ENCODE measurements at regions not wholly inside any gene's neighbourhood (a gene's known extent, or its start where the extent isn't known, plus 50 kb on each side); places are given as distances from the start of the nearest gene placed in this dataset.

- 34 to 54% (median 53%) methylated on average over 17 of the region's 17 CpGs for WGBS, 5 donors
- H3K4me1 ChIP-seq, result no peaks in the 10 kb centered on the region
- TF ChIP-seq CTCF (IDR thresholded peaks at IDR 0.05 in 8 of 11, conservative IDR thresholded peaks at IDR 0.05 in 3 of 11), result no peak
- peaks cover 0 to 10% (median 0%) of the 10 kb centered on the region in 7 donors for H3K27me3 ChIP-seq (replicated peaks in 1 of 7)
- H3K27ac ChIP-seq, result no peak overlapping the region
- DNase-seq, result no peak
- no peak overlapping the region for H3K4me3 ChIP-seq
- intact Hi-C loops (cut with DNase I; ENCODE audit: low total_unique reads), result no loop called here
- peaks cover 0 to 13% (median 5%) of the 10 kb centered on the region in 8 donors for H3K9me3 ChIP-seq
- H3K36me3 ChIP-seq, result no peaks in the 10 kb centered on the region
Measured at GRCh38 chr10:125370578-125370977, 210.2 kb upstream of the CTBP2 start.

DNA sequence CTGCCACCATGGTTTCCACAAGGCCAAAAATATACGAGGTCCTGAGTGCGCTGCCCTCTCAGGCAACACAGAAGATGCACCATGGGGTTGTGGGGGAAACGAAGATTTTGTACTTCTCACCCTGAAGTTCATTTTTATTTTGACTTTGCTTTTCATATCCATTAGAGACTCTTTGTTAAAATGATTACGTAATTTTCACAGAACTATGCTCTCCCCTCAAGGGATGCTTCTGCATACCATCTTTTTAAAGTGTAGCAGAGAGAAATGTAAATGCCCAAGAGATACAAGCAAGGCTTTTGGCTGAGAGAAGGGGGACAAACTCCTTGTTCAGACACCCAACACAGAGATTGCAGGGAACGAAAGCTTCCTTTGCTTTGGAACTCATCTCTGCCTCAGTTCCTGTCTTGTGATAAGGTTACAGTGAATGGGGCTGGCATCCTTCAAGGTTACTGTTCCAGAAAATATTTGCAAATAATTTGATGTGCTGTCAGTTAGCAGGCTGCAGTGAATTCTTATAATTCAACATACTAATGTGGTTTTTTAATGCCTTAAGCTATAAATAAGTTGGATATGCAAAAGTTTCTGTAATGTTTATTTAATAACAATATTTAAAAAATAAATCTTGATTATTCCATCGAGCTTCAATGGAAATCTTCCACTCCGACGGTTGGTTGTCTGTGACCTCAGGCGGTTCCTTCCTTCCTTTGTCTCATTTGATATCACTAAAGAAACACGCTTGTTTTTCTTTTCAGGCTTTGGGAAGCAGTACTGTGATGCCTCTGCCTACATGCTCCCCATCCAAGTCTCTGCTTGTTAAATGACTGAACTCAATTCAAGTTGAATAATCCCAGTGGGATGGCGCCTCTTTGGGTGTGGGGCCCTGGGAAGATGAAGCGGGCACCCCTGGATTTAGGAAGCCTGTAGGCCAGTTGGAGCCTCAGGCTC, 209.3 kb upstream of the CTBP2 start:
- Histone ChIP-seq H3K27ac (no peak overlapping the region), H3K9me3 (peaks cover 0 to 22% (median 14%) of the 10 kb centered on the region in 8 donors), H3K4me3 (no peak overlapping the region), H3K36me3 (no peaks in the 10 kb centered on the region), H3K4me1 (no peaks in the 10 kb centered on the region), H3K27me3 (replicated peaks in 1 of 7) (peaks cover 0 to 10% (median 0%) of the 10 kb centered on the region in 7 donors)
- no peak for DNase-seq
- 79 to 86% (median 83%) methylated on average over 12 of the region's 12 CpGs for WGBS, 5 donors
- TF ChIP-seq CTCF (IDR thresholded peaks at IDR 0.05 in 8 of 11, conservative IDR thresholded peaks at IDR 0.05 in 3 of 11), result no peak
- TF ChIP-seq POLR2A (IDR thresholded peaks at IDR 0.05), result no peak
- TF ChIP-seq POLR2AphosphoS5 (IDR thresholded peaks at IDR 0.05), result no peak
- intact Hi-C loops (cut with DNase I; ENCODE audit: low total_unique reads), result no loop called here

DNA sequence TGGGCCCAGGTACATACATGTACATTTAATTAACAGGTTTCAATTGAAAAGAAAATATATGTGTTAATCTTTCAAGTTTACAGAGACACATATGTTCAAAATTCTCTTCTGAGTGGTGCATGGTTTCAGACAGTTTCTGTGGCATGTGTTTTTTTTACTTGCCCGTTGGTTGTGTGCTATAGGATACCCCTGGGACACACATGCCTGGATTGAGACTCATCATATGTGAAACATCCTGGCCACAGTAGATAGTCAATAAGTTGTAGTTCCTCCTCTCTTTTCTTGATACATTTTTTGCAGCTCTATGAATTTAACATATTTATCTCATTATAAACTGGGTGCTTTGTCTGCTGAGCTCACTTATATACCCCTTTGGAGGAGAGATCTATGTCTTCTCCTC, 207.8 kb upstream of the CTBP2 start:
- peaks cover 0 to 34% (median 25%) of the 10 kb centered on the region in 8 donors for H3K9me3 ChIP-seq
- TF ChIP-seq POLR2A (IDR thresholded peaks at IDR 0.05) (no peak), POLR2AphosphoS5 (IDR thresholded peaks at IDR 0.05) (no peak), CTCF (IDR thresholded peaks at IDR 0.05 in 8 of 11, conservative IDR thresholded peaks at IDR 0.05 in 3 of 11) (no peak)
- intact Hi-C loops (cut with DNase I; ENCODE audit: low total_unique reads), result no loop called here
- H3K4me1 ChIP-seq, result no peaks in the 10 kb centered on the region
- H3K27ac ChIP-seq, result no peak overlapping the region
- WGBS, 5 donors, result 63 to 77% (median 67%) methylated on average over 1 of the region's 1 CpG
- no peak overlapping the region for H3K4me3 ChIP-seq
- peaks cover 0 to 10% (median 0%) of the 10 kb centered on the region in 7 donors for H3K27me3 ChIP-seq (replicated peaks in 1 of 7)
- no peak for DNase-seq
- H3K36me3 ChIP-seq, result no peaks in the 10 kb centered on the region

DNA sequence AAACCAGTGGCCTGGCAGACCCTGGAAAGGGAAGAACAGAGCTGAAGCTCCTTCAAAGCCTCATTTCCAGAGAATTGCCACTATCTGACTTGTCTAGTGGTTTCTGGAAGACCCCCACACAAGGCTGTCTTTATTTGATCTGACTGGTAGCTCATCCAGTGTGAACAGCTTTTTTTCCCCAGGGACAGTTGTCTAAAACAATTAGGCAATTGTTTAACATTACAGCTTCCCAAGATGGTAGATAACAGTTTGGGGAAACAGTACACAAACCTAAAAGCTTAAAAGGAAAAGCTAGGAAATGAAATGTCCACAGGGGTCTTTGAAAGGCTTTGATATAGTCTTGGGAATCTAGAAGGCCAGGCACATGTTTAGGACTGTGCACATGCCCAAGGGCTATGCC, 203.4 kb upstream of the CTBP2 start:
- Histone ChIP-seq H3K9me3 (peaks cover 0 to 43% (median 25%) of the 10 kb centered on the region in 8 donors), H3K4me1 (no peaks in the 10 kb centered on the region), H3K4me3 (no peak overlapping the region), H3K27me3 (replicated peaks in 1 of 7) (no peaks in the 10 kb centered on the region), H3K36me3 (no peaks in the 10 kb centered on the region), H3K27ac (no peak overlapping the region)
- intact Hi-C loops (cut with DNase I; ENCODE audit: low total_unique reads), result no loop called here
- DNase-seq, result no peak
- TF ChIP-seq POLR2AphosphoS5 (IDR thresholded peaks at IDR 0.05) (no peak), CTCF (IDR thresholded peaks at IDR 0.05 in 8 of 11, conservative IDR thresholded peaks at IDR 0.05 in 3 of 11) (no peak), POLR2A (IDR thresholded peaks at IDR 0.05) (no peak)
